Glutamatergic neuron (in vitro differentiated cells): ENCODE measurements at regions not wholly inside any gene's neighbourhood (a gene's known extent, or its start where the extent isn't known, plus 50 kb on each side); places are given as distances from the start of the nearest gene placed in this dataset.

ENCODE experiments used
- DNase-seq: peaks from one replicate; pipeline ENCODE4 v3.0.0; 2022
- H3K27ac Mint-ChIP-seq: one replicate; pipeline ENCODE4 v1.8.0; 2020; ENCODE audit warnings: mild to moderate bottlenecking, mixed read lengths, inconsistent platforms; ENCODE audit not compliant: unreplicated experiment
- H3K27me3 Mint-ChIP-seq: one replicate; pipeline ENCODE4 v1.8.0; 2020; ENCODE audit warnings: mild to moderate bottlenecking, moderate library complexity, mixed read lengths, inconsistent platforms; ENCODE audit not compliant: unreplicated experiment
- H3K36me3 Mint-ChIP-seq: one replicate; pipeline ENCODE4 v1.8.0; 2020; ENCODE audit warnings: mild to moderate bottlenecking, mixed read lengths, inconsistent platforms; ENCODE audit not compliant: unreplicated experiment
- H3K4me1 Mint-ChIP-seq: one replicate; pipeline ENCODE4 v1.8.0; 2020; ENCODE audit warnings: mild to moderate bottlenecking, low read depth, mixed read lengths, inconsistent platforms; ENCODE audit not compliant: unreplicated experiment
- H3K4me3 Mint-ChIP-seq: one replicate; pipeline ENCODE4 v1.8.0; 2020; ENCODE audit warnings: mild to moderate bottlenecking, mixed read lengths, inconsistent platforms; ENCODE audit not compliant: unreplicated experiment
- H3K9me3 Mint-ChIP-seq: one replicate; pipeline ENCODE4 v1.8.0; 2020; ENCODE audit warnings: mild to moderate bottlenecking, moderate library complexity, mixed read lengths, inconsistent platforms; ENCODE audit not compliant: unreplicated experiment
- TF ChIP-seq, protein P1 (sequence below): fragments of 200-600 bp; sonication (generic); IDR thresholded peaks from one replicate; pipeline ENCODE4 v1.5.0; 2021; ENCODE audit not compliant: partially characterized antibody, unreplicated experiment

- TF ChIP-seq, protein P1, sequence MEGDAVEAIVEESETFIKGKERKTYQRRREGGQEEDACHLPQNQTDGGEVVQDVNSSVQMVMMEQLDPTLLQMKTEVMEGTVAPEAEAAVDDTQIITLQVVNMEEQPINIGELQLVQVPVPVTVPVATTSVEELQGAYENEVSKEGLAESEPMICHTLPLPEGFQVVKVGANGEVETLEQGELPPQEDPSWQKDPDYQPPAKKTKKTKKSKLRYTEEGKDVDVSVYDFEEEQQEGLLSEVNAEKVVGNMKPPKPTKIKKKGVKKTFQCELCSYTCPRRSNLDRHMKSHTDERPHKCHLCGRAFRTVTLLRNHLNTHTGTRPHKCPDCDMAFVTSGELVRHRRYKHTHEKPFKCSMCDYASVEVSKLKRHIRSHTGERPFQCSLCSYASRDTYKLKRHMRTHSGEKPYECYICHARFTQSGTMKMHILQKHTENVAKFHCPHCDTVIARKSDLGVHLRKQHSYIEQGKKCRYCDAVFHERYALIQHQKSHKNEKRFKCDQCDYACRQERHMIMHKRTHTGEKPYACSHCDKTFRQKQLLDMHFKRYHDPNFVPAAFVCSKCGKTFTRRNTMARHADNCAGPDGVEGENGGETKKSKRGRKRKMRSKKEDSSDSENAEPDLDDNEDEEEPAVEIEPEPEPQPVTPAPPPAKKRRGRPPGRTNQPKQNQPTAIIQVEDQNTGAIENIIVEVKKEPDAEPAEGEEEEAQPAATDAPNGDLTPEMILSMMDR: no peak
- H3K4me3 Mint-ChIP-seq: no peak overlapping the region
- no peaks in the 10 kb centered on the region for H3K36me3 Mint-ChIP-seq
- no peak for DNase-seq
- no peak overlapping the region for H3K27ac Mint-ChIP-seq
- H3K27me3 Mint-ChIP-seq: no peaks in the 10 kb centered on the region
- H3K4me1 Mint-ChIP-seq: no peaks in the 10 kb centered on the region
- H3K9me3 Mint-ChIP-seq: no peaks in the 10 kb centered on the region
Measured at GRCh38 chr4:85142451-85142850, 176.0 kb upstream of the WDFY3 start.

DNA sequence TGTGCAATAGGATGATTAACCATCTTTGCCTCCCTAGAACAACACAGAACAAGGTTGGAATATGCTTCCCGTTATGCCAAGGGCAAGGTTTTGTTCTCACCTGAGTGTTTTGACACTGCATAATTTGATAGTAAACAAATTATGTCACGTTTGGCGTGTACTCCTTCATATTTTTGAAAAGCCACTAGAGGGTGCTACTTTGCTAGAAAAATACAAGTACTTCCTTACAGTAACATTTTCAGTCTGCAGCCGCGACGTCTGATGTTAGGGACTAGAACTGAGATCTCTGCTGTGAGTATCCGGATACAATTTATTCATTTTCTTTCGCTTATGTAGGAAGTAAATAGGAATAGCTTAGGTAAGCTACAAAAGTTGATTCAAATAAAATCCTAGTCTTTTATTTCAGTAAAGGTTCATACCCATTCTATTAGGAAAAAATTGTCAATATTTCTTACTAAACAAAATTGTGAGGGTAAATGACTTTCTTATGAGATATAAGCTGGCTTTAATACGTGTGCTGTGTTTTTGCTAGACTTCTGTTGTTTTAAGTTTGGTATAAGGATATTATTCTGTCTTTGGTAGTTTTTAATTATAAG, 181.1 kb upstream of the WDFY3 start:
- Mint-ChIP-seq H3K9me3 (no peaks in the 10 kb centered on the region), H3K4me1 (peaks cover 2% of the 10 kb centered on the region), H3K4me3 (no peak overlapping the region), H3K27ac (no peak overlapping the region), H3K27me3 (no peaks in the 10 kb centered on the region), H3K36me3 (no peaks in the 10 kb centered on the region)
- peak; percentile 24 for DNase-seq
- TF ChIP-seq, protein P1: peak; percentile 74

GRCh38 chr4:85149676-85150075, 183.2 kb upstream of the WDFY3 start:
- H3K4me3 Mint-ChIP-seq: no peak overlapping the region
- H3K4me1 Mint-ChIP-seq: peaks cover 7% of the 10 kb centered on the region
- no peaks in the 10 kb centered on the region for H3K27me3 Mint-ChIP-seq
- TF ChIP-seq, protein P1: no peak
- no peak overlapping the region for H3K27ac Mint-ChIP-seq
- no peak for DNase-seq
- H3K36me3 Mint-ChIP-seq: no peaks in the 10 kb centered on the region
- H3K9me3 Mint-ChIP-seq: no peaks in the 10 kb centered on the region

- Mint-ChIP-seq H3K4me1 (peaks cover 10% of the 10 kb centered on the region), H3K27ac (no peak overlapping the region), H3K9me3 (no peaks in the 10 kb centered on the region), H3K27me3 (no peaks in the 10 kb centered on the region), H3K36me3 (no peaks in the 10 kb centered on the region), H3K4me3 (no peak overlapping the region)
- DNase-seq: no peak
- TF ChIP-seq, protein P1: no peak
Measured at GRCh38 chr4:85151371-85151770, 184.9 kb upstream of the WDFY3 start.

DNA sequence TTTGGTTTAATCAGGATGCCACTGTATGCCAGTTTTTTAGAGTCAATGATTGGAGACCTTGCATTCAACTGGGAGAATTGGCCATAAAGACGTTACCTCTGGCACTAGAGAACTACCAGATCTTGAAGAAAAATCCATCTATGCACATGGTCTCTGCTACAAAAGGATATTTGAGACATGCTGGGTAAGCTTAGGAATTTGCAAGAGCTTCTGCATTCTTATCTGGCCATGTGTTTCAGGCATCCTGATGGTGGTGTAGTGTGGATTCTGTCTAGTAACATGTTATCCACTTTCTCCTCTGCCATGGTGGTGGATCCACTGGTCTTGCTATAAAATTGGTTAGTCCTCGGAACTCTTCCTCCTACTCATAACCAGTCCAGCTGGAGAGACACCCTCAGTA, 185.3 kb upstream of the WDFY3 start:
- TF ChIP-seq, protein P1: no peak
- no peak overlapping the region for H3K4me3 Mint-ChIP-seq
- H3K9me3 Mint-ChIP-seq: no peaks in the 10 kb centered on the region
- peaks cover 10% of the 10 kb centered on the region for H3K4me1 Mint-ChIP-seq
- H3K36me3 Mint-ChIP-seq: no peaks in the 10 kb centered on the region
- H3K27ac Mint-ChIP-seq: no peak overlapping the region
- no peaks in the 10 kb centered on the region for H3K27me3 Mint-ChIP-seq
- DNase-seq: no peak
